Activated B cell treated with CpG ODN at 0.5 μM for 24 hours (primary cell): ENCODE measurements at regions not wholly inside any gene's neighbourhood (a gene's known extent, or its start where the extent isn't known, plus 50 kb on each side); places are given as distances from the start of the nearest gene placed in this dataset.

Experiments used
- ATAC-seq: fragments of 200-7000 bp; cut with Tn5 transposase; one replicate; pipeline ENCODE4 v1.10.0; 2021; ENCODE audit warnings: low read depth, mild to moderate bottlenecking, moderate library complexity
- CTCF ChIA-PET: fragments of 350-600 bp; sonication (Branson Sonifier 250); formaldehyde crosslinking; loops from one replicate; lab custom pipeline; 2021; ENCODE audit warnings: antibody characterized with exemption; lab: Charles Lee
- POLR2A ChIA-PET: fragments of 350-600 bp; sonication (Branson Sonifier 250); formaldehyde crosslinking; loops from one replicate; lab custom pipeline; 2021; ENCODE audit warnings: antibody characterized with exemption; lab: Charles Lee
- DNase-seq: peaks from one replicate; pipeline ENCODE4 v3.0.0; 2022
- H3K27ac Mint-ChIP-seq: one replicate; pipeline ENCODE4 v1.8.0; 2020; ENCODE audit warnings: mixed read lengths
- H3K27me3 Mint-ChIP-seq: one replicate; pipeline ENCODE4 v1.8.0; 2021; ENCODE audit warnings: mixed read lengths
- H3K36me3 Mint-ChIP-seq: one replicate; pipeline ENCODE4 v1.8.0; 2021; ENCODE audit warnings: low read depth, mixed read lengths
- H3K4me1 Mint-ChIP-seq: one replicate; pipeline ENCODE4 v1.8.0; 2021; ENCODE audit warnings: mixed read lengths
- H3K4me3 Mint-ChIP-seq: one replicate; pipeline ENCODE4 v1.8.0; 2020; ENCODE audit warnings: mild to moderate bottlenecking, mixed read lengths
- H3K9me3 Mint-ChIP-seq: one replicate; pipeline ENCODE4 v1.8.0; 2020; ENCODE audit warnings: mixed read lengths
- CTCF ChIP-seq: fragments of 200-600 bp; IDR thresholded peaks from one replicate; pipeline ENCODE4 v1.8.0; 2022; ENCODE audit warnings: antibody characterized with exemption, mild to moderate bottlenecking
- intact Hi-C: fragments of 100-400 bp; cut with micrococcal nuclease; formaldehyde crosslinking; loops from one replicate; pipeline ENCODE4 v1.15.1; 2024

GRCh38 chr4:175048906-175049305 lies 130.7 kb downstream of the ADAM29 start:
- H3K27me3 Mint-ChIP-seq = no peaks in the 10 kb centered on the region
- DNase-seq (no peak), ATAC-seq (no peak)
- no peaks in the 10 kb centered on the region for H3K36me3 Mint-ChIP-seq
- no peaks in the 10 kb centered on the region for H3K4me1 Mint-ChIP-seq
- no peak overlapping the region for H3K27ac Mint-ChIP-seq
- H3K4me3 Mint-ChIP-seq = no peak overlapping the region
- ChIA-PET CTCF (no interaction called here), POLR2A (no interaction called here)
- intact Hi-C loops = no loop called here
- TF ChIP-seq CTCF = no peak
- H3K9me3 Mint-ChIP-seq = peaks cover 11% of the 10 kb centered on the region

GRCh38 chr4:175051974-175052373 lies 133.8 kb downstream of the ADAM29 start:
- TF ChIP-seq CTCF = no peak
- DNase-seq = no peak
- no peak overlapping the region for H3K27ac Mint-ChIP-seq
- peaks cover 6% of the 10 kb centered on the region for H3K9me3 Mint-ChIP-seq
- no peaks in the 10 kb centered on the region for H3K4me1 Mint-ChIP-seq
- no peaks in the 10 kb centered on the region for H3K27me3 Mint-ChIP-seq
- no peak for ATAC-seq
- intact Hi-C loops = no loop called here
- H3K4me3 Mint-ChIP-seq = no peak overlapping the region
- H3K36me3 Mint-ChIP-seq = no peaks in the 10 kb centered on the region
- ChIA-PET CTCF (no interaction called here), POLR2A (no interaction called here)

- H3K36me3 Mint-ChIP-seq = no peaks in the 10 kb centered on the region
- no peaks in the 10 kb centered on the region for H3K27me3 Mint-ChIP-seq
- H3K27ac Mint-ChIP-seq = no peak overlapping the region
- ATAC-seq = no peak
- TF ChIP-seq CTCF = no peak
- H3K4me3 Mint-ChIP-seq = no peak overlapping the region
- ChIA-PET POLR2A (no interaction called here), CTCF (no interaction called here)
- no peak for DNase-seq
- intact Hi-C loops = no loop called here
- H3K4me1 Mint-ChIP-seq = no peaks in the 10 kb centered on the region
- H3K9me3 Mint-ChIP-seq = peaks cover 7% of the 10 kb centered on the region
Observed at GRCh38 chr4:175054980-175055379, 136.8 kb downstream of the ADAM29 start.

- H3K4me1 Mint-ChIP-seq = no peaks in the 10 kb centered on the region
- no peak for TF ChIP-seq CTCF
- ChIA-PET POLR2A (no interaction called here), CTCF (no interaction called here)
- intact Hi-C loops = no loop called here
- peaks cover 2% of the 10 kb centered on the region for H3K9me3 Mint-ChIP-seq
- ATAC-seq (no peak), DNase-seq (no peak)
- no peaks in the 10 kb centered on the region for H3K36me3 Mint-ChIP-seq
- H3K4me3 Mint-ChIP-seq = no peak overlapping the region
- no peak overlapping the region for H3K27ac Mint-ChIP-seq
- no peaks in the 10 kb centered on the region for H3K27me3 Mint-ChIP-seq
Observed at GRCh38 chr4:175062183-175062592, 144.0 kb downstream of the ADAM29 start.

- Mint-ChIP-seq H3K36me3 (no peaks in the 10 kb centered on the region), H3K4me1 (no peaks in the 10 kb centered on the region), H3K4me3 (no peak overlapping the region), H3K9me3 (no peaks in the 10 kb centered on the region), H3K27ac (no peak overlapping the region), H3K27me3 (no peaks in the 10 kb centered on the region)
- POLR2A ChIA-PET = no interaction called here
- intact Hi-C loops = no loop called here
- no peak for TF ChIP-seq CTCF
- ATAC-seq = no peak
- no peak for DNase-seq
- CTCF ChIA-PET = no interaction called here
Observed at GRCh38 chr4:175065228-175065627, 147.1 kb downstream of the ADAM29 start.
